Glutamatergic neuron (in vitro differentiated cells): ENCODE measurements at regions not wholly inside any gene's neighbourhood (a gene's known extent, or its start where the extent isn't known, plus 50 kb on each side); places are given as distances from the start of the nearest gene placed in this dataset.

ENCODE experiments used
- DNase-seq: peaks from one replicate; pipeline ENCODE4 v3.0.0; 2022
- H3K27ac Mint-ChIP-seq: one replicate; pipeline ENCODE4 v1.8.0; 2020; ENCODE audit warnings: mild to moderate bottlenecking, mixed read lengths, inconsistent platforms; ENCODE audit not compliant: unreplicated experiment
- H3K27me3 Mint-ChIP-seq: one replicate; pipeline ENCODE4 v1.8.0; 2020; ENCODE audit warnings: mild to moderate bottlenecking, moderate library complexity, mixed read lengths, inconsistent platforms; ENCODE audit not compliant: unreplicated experiment
- H3K36me3 Mint-ChIP-seq: one replicate; pipeline ENCODE4 v1.8.0; 2020; ENCODE audit warnings: mild to moderate bottlenecking, mixed read lengths, inconsistent platforms; ENCODE audit not compliant: unreplicated experiment
- H3K4me1 Mint-ChIP-seq: one replicate; pipeline ENCODE4 v1.8.0; 2020; ENCODE audit warnings: mild to moderate bottlenecking, low read depth, mixed read lengths, inconsistent platforms; ENCODE audit not compliant: unreplicated experiment
- H3K4me3 Mint-ChIP-seq: one replicate; pipeline ENCODE4 v1.8.0; 2020; ENCODE audit warnings: mild to moderate bottlenecking, mixed read lengths, inconsistent platforms; ENCODE audit not compliant: unreplicated experiment
- H3K9me3 Mint-ChIP-seq: one replicate; pipeline ENCODE4 v1.8.0; 2020; ENCODE audit warnings: mild to moderate bottlenecking, moderate library complexity, mixed read lengths, inconsistent platforms; ENCODE audit not compliant: unreplicated experiment
- TF ChIP-seq, protein P1 (sequence below): fragments of 200-600 bp; sonication (generic); IDR thresholded peaks from one replicate; pipeline ENCODE4 v1.5.0; 2021; ENCODE audit not compliant: partially characterized antibody, unreplicated experiment

DNA sequence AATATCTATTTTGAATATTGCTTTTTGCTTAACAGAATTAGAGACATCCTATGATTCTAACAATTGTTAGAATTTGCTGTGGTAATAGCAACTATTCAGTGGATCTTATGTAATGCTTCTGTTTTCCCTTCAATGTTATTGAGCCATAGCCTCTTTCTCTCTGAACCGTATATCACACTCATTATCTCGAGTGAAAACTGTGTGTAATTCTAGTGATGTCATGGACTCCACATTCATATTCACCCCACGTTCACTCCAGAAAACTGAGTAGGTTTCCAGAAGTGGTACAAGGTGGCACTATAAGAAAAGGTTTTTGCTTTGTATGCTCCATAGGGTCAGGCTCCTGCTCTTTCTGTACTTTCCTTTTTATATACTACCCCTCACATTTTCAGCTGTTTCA lies 534.3 kb upstream of the PABPC4L start:
- Mint-ChIP-seq H3K4me1 (no peaks in the 10 kb centered on the region), H3K9me3 (no peaks in the 10 kb centered on the region), H3K27ac (no peak overlapping the region), H3K27me3 (peaks cover 1% of the 10 kb centered on the region), H3K4me3 (no peak overlapping the region), H3K36me3 (peaks cover 4% of the 10 kb centered on the region)
- TF ChIP-seq, protein P1, sequence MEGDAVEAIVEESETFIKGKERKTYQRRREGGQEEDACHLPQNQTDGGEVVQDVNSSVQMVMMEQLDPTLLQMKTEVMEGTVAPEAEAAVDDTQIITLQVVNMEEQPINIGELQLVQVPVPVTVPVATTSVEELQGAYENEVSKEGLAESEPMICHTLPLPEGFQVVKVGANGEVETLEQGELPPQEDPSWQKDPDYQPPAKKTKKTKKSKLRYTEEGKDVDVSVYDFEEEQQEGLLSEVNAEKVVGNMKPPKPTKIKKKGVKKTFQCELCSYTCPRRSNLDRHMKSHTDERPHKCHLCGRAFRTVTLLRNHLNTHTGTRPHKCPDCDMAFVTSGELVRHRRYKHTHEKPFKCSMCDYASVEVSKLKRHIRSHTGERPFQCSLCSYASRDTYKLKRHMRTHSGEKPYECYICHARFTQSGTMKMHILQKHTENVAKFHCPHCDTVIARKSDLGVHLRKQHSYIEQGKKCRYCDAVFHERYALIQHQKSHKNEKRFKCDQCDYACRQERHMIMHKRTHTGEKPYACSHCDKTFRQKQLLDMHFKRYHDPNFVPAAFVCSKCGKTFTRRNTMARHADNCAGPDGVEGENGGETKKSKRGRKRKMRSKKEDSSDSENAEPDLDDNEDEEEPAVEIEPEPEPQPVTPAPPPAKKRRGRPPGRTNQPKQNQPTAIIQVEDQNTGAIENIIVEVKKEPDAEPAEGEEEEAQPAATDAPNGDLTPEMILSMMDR, result no peak
- no peak for DNase-seq

DNA sequence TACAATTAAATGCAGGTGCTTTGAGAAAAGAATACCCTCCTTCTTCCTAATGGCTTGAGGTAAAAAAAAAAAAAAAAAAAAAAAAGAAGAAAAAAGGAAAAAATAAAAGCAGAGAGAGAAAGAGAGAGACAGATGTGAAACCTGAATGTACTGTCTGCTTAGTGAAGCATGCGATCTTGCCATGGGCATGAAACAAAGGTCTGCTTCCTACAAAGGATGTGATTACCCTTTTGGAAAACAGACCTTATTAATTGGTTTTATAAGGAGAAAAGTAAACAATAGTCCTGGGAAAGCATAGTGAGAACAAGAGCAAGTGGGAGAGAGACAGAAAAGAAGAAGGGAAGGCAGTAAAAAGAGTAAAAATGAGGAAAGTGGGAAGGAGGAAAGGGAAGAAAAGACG lies 526.1 kb upstream of the PABPC4L start:
- TF ChIP-seq, protein P1, result no peak
- DNase-seq, result no peak
- Mint-ChIP-seq H3K4me3 (no peak overlapping the region), H3K27me3 (no peaks in the 10 kb centered on the region), H3K4me1 (peaks cover 2% of the 10 kb centered on the region), H3K27ac (no peak overlapping the region), H3K36me3 (no peaks in the 10 kb centered on the region), H3K9me3 (peaks cover 2% of the 10 kb centered on the region)

DNA sequence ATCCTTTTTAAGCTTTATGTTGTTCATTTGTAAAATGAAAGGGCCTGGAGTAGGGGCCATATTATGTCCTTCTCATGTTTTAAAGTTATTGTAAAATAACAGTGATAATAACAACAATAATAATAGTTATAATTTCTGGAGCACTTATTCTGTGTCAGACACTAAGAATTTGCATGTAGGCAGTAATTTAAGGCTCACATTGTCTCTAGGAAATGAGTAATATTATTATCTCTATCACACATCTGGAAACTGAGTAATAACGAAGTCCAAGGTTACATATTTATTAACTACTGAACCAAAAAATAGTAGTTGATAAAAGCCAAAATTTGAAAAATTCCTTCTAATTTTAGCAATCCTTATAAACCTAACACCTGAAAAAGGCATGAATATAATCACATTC lies 520.7 kb upstream of the PABPC4L start:
- Mint-ChIP-seq H3K4me1 (no peaks in the 10 kb centered on the region), H3K4me3 (no peak overlapping the region), H3K27ac (no peak overlapping the region), H3K36me3 (no peaks in the 10 kb centered on the region), H3K9me3 (peaks cover 2% of the 10 kb centered on the region), H3K27me3 (no peaks in the 10 kb centered on the region)
- TF ChIP-seq, protein P1, result no peak
- DNase-seq, result no peak

DNA sequence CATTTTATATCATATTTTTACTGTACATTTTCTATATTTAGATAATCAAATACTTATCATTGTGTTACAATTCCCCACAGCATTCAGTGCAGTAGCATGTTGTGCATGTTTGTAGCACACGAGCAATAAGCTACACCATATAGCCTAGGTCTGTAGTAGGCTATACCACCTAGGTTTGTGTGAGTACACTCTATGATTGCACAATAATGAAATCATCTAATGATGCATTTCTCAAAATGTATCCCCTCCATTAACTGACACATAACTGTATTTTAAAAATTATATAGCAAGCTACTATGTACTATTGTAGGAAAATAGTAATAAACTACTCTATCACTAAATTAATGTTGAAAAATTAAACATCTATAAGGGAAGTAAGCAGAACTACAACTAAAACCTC lies 518.4 kb upstream of the PABPC4L start:
- H3K27me3 Mint-ChIP-seq, result peaks cover 2% of the 10 kb centered on the region
- H3K9me3 Mint-ChIP-seq, result peaks cover 2% of the 10 kb centered on the region
- H3K36me3 Mint-ChIP-seq, result no peaks in the 10 kb centered on the region

DNA sequence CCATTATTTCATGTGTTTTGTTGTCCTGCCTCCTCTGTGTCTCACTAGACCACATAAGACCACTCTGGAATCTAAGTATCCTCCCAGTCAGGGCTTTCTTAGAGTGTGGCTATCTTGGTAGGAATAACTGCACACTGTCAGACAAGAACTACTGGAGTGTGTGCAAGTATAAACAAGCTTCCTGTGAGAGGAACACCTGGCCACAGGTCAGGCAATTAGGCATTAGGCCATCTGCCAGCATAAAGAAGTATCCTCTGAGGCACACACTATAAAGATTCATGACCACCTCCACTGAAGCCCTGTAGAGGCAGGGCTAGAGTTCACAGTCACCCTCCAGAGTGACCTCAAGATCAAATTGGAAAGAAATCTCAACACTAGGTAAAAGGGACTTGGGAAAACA lies 507.0 kb upstream of the PABPC4L start:
- no peaks in the 10 kb centered on the region for H3K27me3 Mint-ChIP-seq
- TF ChIP-seq, protein P1, result no peak

More for the DNA sequence above, 518.4 kb upstream of the PABPC4L start:
- H3K27ac Mint-ChIP-seq, result no peak overlapping the region
- no peak for DNase-seq
- TF ChIP-seq, protein P1, result no peak
- no peaks in the 10 kb centered on the region for H3K4me1 Mint-ChIP-seq
- no peak overlapping the region for H3K4me3 Mint-ChIP-seq

More for the DNA sequence above, 507.0 kb upstream of the PABPC4L start:
- no peak for DNase-seq
- Mint-ChIP-seq H3K9me3 (no peaks in the 10 kb centered on the region), H3K4me1 (no peaks in the 10 kb centered on the region), H3K27ac (no peak overlapping the region), H3K36me3 (no peaks in the 10 kb centered on the region), H3K4me3 (no peak overlapping the region)
